ENCODE measurements at regions not wholly inside any gene's neighbourhood (a gene's known extent, or its start where the extent isn't known, plus 50 kb on each side); places are given as distances from the start of the nearest gene placed in this dataset.

GRCh38 chr2:168392024-168392423 lies 64.0 kb upstream of the CERS6 start:
- Histone ChIP-seq H2AFZ (ENCODE audit: low read depth, low read length, severe bottlenecking) (no peak overlapping the region), H3K27ac (ENCODE audit: low read depth, low read length) (no peak overlapping the region), H3K9me2 (replicated peaks; ENCODE audit: insufficient read depth, low read length) (no peaks in the 10 kb centered on the region), H3K4me3 (ENCODE audit: insufficient read depth, low read length, poor library complexity, severe bottlenecking) (no peak overlapping the region), H3K36me3 (ENCODE audit: low read length) (no peaks in the 10 kb centered on the region), H3F3A (ENCODE audit: insufficient read depth) (no peaks in the 10 kb centered on the region), H3K27me3 (ENCODE audit: low read length) (no peaks in the 10 kb centered on the region), H3K4me2 (ENCODE audit: low read depth, low read length, poor library complexity, severe bottlenecking) (no peak overlapping the region), H3K79me2 (ENCODE audit: insufficient read depth, low read length) (no peaks in the 10 kb centered on the region), H3K9ac (ENCODE audit: low read length) (no peak overlapping the region), H3K9me3 (ENCODE audit: insufficient read depth, low read length) (no peaks in the 10 kb centered on the region), H4K20me1 (ENCODE audit: low read depth, low read length) (no peaks in the 10 kb centered on the region)
- TF ChIP-seq EZH2phosphoT487 (conservative IDR thresholded peaks at IDR 0.05; ENCODE audit: low read length) (no peak), CTCF (IDR thresholded peaks at IDR 0.05; ENCODE audit: insufficient read depth, low read length, poor library complexity, severe bottlenecking) (no peak)

- Histone ChIP-seq H3K4me3 (ENCODE audit: insufficient read depth, low read length, poor library complexity, severe bottlenecking) (no peak overlapping the region), H3K9me2 (replicated peaks; ENCODE audit: insufficient read depth, low read length) (no peaks in the 10 kb centered on the region), H3K27ac (ENCODE audit: low read depth, low read length) (no peak overlapping the region), H3K4me2 (ENCODE audit: low read depth, low read length, poor library complexity, severe bottlenecking) (no peak overlapping the region), H2AFZ (ENCODE audit: low read depth, low read length, severe bottlenecking) (no peak overlapping the region), H4K20me1 (ENCODE audit: low read depth, low read length) (no peaks in the 10 kb centered on the region), H3F3A (ENCODE audit: insufficient read depth) (no peaks in the 10 kb centered on the region), H3K27me3 (ENCODE audit: low read length) (no peaks in the 10 kb centered on the region), H3K9ac (ENCODE audit: low read length) (no peak overlapping the region), H3K36me3 (ENCODE audit: low read length) (no peaks in the 10 kb centered on the region), H3K9me3 (ENCODE audit: insufficient read depth, low read length) (no peaks in the 10 kb centered on the region), H3K79me2 (ENCODE audit: insufficient read depth, low read length) (no peaks in the 10 kb centered on the region)
- TF ChIP-seq EZH2phosphoT487 (conservative IDR thresholded peaks at IDR 0.05; ENCODE audit: low read length): no peak
- no peak for TF ChIP-seq CTCF (IDR thresholded peaks at IDR 0.05; ENCODE audit: insufficient read depth, low read length, poor library complexity, severe bottlenecking)
These were observed 63.3 kb upstream of the CERS6 start for GRCh38 chr2:168392797-168393196.

GRCh38 chr2:168394262-168394661 lies 61.8 kb upstream of the CERS6 start:
- H3K9ac ChIP-seq (ENCODE audit: low read length): no peak overlapping the region
- TF ChIP-seq EZH2phosphoT487 (conservative IDR thresholded peaks at IDR 0.05; ENCODE audit: low read length): no peak
- no peak for TF ChIP-seq CTCF (IDR thresholded peaks at IDR 0.05; ENCODE audit: insufficient read depth, low read length, poor library complexity, severe bottlenecking)
- H3K4me2 ChIP-seq (ENCODE audit: low read depth, low read length, poor library complexity, severe bottlenecking): no peak overlapping the region

More at GRCh38 chr2:168394262-168394661, 61.8 kb upstream of the CERS6 start:
- no peaks in the 10 kb centered on the region for H3K9me2 ChIP-seq (replicated peaks; ENCODE audit: insufficient read depth, low read length)
- H4K20me1 ChIP-seq (ENCODE audit: low read depth, low read length): no peaks in the 10 kb centered on the region
- no peak overlapping the region for H3K27ac ChIP-seq (ENCODE audit: low read depth, low read length)
- no peaks in the 10 kb centered on the region for H3K9me3 ChIP-seq (ENCODE audit: insufficient read depth, low read length)
- H2AFZ ChIP-seq (ENCODE audit: low read depth, low read length, severe bottlenecking): no peak overlapping the region
- H3K4me3 ChIP-seq (ENCODE audit: insufficient read depth, low read length, poor library complexity, severe bottlenecking): no peak overlapping the region
- H3K27me3 ChIP-seq (ENCODE audit: low read length): no peaks in the 10 kb centered on the region
- no peaks in the 10 kb centered on the region for H3K79me2 ChIP-seq (ENCODE audit: insufficient read depth, low read length)
- no peaks in the 10 kb centered on the region for H3F3A ChIP-seq (ENCODE audit: insufficient read depth)
- H3K36me3 ChIP-seq (ENCODE audit: low read length): no peaks in the 10 kb centered on the region
